ENCODE measurements at regions not wholly inside any gene's neighbourhood (a gene's known extent, or its start where the extent isn't known, plus 50 kb on each side); places are given as distances from the start of the nearest gene placed in this dataset.

DNA sequence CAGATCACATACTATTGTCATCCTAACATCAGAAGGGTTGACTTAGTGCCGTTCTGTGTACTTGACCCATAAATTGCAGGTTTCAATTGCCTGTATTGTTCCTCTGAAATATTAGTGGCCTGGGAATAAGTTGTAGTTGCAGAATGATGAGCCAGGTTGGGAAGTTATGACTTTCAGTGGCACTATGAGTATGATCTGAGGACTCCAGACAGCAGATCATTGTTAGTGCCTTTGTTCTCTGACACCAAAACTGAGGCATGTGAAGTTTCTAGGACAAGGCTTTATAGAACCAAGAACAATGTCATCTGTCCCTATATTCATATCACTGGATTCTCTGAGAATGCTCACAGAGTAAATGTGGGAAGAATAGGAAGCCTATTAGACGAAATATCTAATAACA lies 403.7 kb downstream of the STK39 start:
- TF ChIP-seq, protein P1, sequence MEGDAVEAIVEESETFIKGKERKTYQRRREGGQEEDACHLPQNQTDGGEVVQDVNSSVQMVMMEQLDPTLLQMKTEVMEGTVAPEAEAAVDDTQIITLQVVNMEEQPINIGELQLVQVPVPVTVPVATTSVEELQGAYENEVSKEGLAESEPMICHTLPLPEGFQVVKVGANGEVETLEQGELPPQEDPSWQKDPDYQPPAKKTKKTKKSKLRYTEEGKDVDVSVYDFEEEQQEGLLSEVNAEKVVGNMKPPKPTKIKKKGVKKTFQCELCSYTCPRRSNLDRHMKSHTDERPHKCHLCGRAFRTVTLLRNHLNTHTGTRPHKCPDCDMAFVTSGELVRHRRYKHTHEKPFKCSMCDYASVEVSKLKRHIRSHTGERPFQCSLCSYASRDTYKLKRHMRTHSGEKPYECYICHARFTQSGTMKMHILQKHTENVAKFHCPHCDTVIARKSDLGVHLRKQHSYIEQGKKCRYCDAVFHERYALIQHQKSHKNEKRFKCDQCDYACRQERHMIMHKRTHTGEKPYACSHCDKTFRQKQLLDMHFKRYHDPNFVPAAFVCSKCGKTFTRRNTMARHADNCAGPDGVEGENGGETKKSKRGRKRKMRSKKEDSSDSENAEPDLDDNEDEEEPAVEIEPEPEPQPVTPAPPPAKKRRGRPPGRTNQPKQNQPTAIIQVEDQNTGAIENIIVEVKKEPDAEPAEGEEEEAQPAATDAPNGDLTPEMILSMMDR (IDR thresholded peaks at IDR 0.05) = no peak
- TF ChIP-seq POLR2AphosphoS5 (IDR thresholded peaks at IDR 0.05; ENCODE audit: low read depth, low read length) = no peak
- TF ChIP-seq TCF7L2 (IDR thresholded peaks at IDR 0.05; ENCODE audit: low read depth, low read length) = no peak
- TF ChIP-seq REST (IDR thresholded peaks at IDR 0.05; ENCODE audit: insufficient read depth in 1 of 2, low read depth in 2 of 2, low read length in 1 of 2) = no peak
